Heart left ventricle (tissue), 16 donors: ENCODE measurements at regions not wholly inside any gene's neighbourhood (a gene's known extent, or its start where the extent isn't known, plus 50 kb on each side); places are given as distances from the start of the nearest gene placed in this dataset.
A peak's percentile ranks its signal among the peaks of the same experiment; 100 is the strongest.

Experiments used
- ATAC-seq, 4 donors: fragments of 200-7000 bp; cut with Tn5 transposase; one replicate each; pipeline ENCODE4 v1.9.1; 2020 to 2022; ENCODE audit warnings: moderate library complexity in 4 of 4, mild to moderate bottlenecking in 3 of 4, moderate number of reproducible peaks in 1 of 4
- DNase-seq, 5 donors: peaks; one replicate each; pipeline ENCODE4 v3.0.0-alpha.2; 2020
- H3K27ac ChIP-seq, 12 donors: fragments of 200-600 bp; sonication (generic) in 4 of 12; one replicate each; pipeline versions ENCODE4 v1.5.0 to v1.8.0; 2016 to 2022; ENCODE audit warnings: mild to moderate bottlenecking in 2 of 12
- H3K27me3 ChIP-seq, 9 donors: fragments of 200-600 bp; sonication (generic) in 2 of 9; one replicate each; pipeline versions ENCODE4 v1.5.1 to v1.8.0; 2016 to 2022; ENCODE audit warnings: mild to moderate bottlenecking in 3 of 9
- H3K36me3 ChIP-seq, 9 donors: fragments of 200-600 bp; sonication (generic) in 2 of 9; one replicate each; pipeline versions ENCODE4 v1.5.0 to v1.8.0; 2018 to 2022; ENCODE audit warnings: mild to moderate bottlenecking in 2 of 9
- H3K4me1 ChIP-seq, 12 donors: fragments of 200-600 bp; sonication (generic) in 4 of 12; one replicate each; pipeline versions ENCODE4 v1.5.0 to v1.8.0; 2016 to 2022; ENCODE audit warnings: mild to moderate bottlenecking in 3 of 12
- H3K4me3 ChIP-seq, 12 donors: fragments of 200-600 bp; sonication (generic) in 4 of 12; one replicate each; pipeline versions ENCODE4 v1.5.0 to v1.8.0; 2017 to 2022; ENCODE audit warnings: mild to moderate bottlenecking in 9 of 12, moderate library complexity in 4 of 12
- H3K9me3 ChIP-seq, 12 donors: fragments of 200-600 bp; sonication (generic) in 4 of 12; one replicate each; pipeline versions ENCODE4 v1.5.0 to v1.8.0; 2016 to 2022; ENCODE audit warnings: mild to moderate bottlenecking in 1 of 12
- POLR2A ChIP-seq, 2 donors: fragments of 450-650 bp; IDR thresholded peaks; one replicate each; pipeline ENCODE4 v1.6.1; 2017; ENCODE audit warnings: antibody characterized with exemption in 2 of 2, mild to moderate bottlenecking in 2 of 2, moderate library complexity in 2 of 2
- WGBS, 4 donors: extraction: QIAGEN DNeasy Blood & Tissue Kit in 2 of 4; methylation state at CpG; one replicate each; pipeline versions ENCODE4 v1.1.5 to v1.1.7; 2013 to 2018; 5-methylcytosine and 5-hydroxymethylcytosine counted together
- intact Hi-C, 10 donors: fragments of 100-400 bp; cut with DNase I; formaldehyde crosslinking; loops; one replicate each; pipeline versions ENCODE4 v1.11.1 to v1.14.2; 2022
- TF ChIP-seq, protein P1 (sequence below), 12 donors: fragments of 200-600 bp; sonication (generic) in 4 of 12; IDR thresholded peaks; one replicate each; pipeline versions ENCODE4 v1.5.0 to v1.8.0; 2018 to 2022; ENCODE audit warnings: antibody characterized with exemption in 12 of 12, mild to moderate bottlenecking in 5 of 12
- donor health status: ischemic (EF 13 %, LVEDD 7.1; RV severe dilation, severe dysfunction).
- donor health status: healthy with polysubstance abuse.
- donor health status: DM: no; HTN: yes; CAD: no.
- donor health status: DM: no; HTN: no; CAD: no.
- donor health status: ischemic (EF 25% LVEDD 6.9; RV normal size, moderate dysfunction).
- donor health status: ischemic (EF 25% LVEDD 5.7; RV mildly dilated, moderate dysfunction).
- donor health status: healthy.
- donor health status: DM: yes; HTN: yes; CAD: no.
- donor health status: ischemic (EF 35%, LVEDD 5.7; RV mildly dilated, moderate dysfunction).
- donor health status: nonischemic (EF 11% LVEDD 7.7; RV severe dilation, severe dysfunction).
- donor health status: DM: yes; HTN: yes; CAD: no.
- donor health status: PGD.
- donor health status: ischemic (EF 29% LVEDD 5.4; RV normal size, mild dysfunction).
- donor health status: nonischemic (EF 23%, LVEDD 6.1; RV moderate dilation, normal function).

DNA sequence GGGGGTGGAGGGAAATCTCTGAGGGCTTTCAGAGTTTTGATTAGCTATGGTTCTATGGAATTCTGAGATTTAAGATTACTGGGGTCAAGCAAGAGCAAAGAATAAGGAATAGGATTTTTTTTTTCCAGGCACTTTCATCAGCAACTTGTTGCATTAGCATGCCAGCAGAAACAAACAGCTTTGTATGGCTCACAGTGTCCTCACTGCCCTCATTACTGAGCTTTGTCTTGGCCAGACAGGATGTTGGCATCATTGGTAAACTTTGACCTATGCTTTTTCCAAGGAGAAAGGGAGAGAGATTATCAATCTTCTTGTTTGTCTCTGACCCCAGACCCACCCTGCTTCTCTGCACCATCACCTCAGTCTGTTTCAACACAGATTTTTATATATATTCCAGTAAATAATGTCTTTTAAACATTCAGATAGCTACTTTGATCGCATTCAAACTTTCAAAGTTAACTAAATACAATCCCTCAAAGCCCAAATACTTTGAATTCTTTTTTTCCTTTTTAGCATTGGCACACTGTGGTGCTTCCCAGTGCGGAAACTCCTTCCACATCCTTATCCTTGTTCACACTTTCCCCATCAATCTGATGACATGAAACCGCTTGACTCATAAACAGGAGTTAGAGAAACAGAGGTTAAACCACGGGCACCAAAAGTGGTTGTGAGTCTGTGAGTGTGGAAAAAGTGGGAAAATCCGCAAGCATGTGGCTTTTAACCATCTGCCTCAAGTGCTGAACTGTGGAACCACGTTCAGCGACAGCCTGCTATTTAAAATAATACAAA, 282.2 kb upstream of the FAR2 start:
- Histone ChIP-seq H3K4me3 (no peak overlapping the region), H3K4me1 (no peaks in the 10 kb centered on the region), H3K27me3 (no peaks in the 10 kb centered on the region), H3K36me3 (no peaks in the 10 kb centered on the region), H3K9me3 (no peaks in the 10 kb centered on the region), H3K27ac (peak overlapping the region in 2 of 12 donors; percentile 3 to 5)
- 80 to 82% (median 82%) methylated on average over 7 of the region's 7 CpGs for WGBS, 4 donors
- intact Hi-C loops, result no loop called here
- TF ChIP-seq, protein P1, sequence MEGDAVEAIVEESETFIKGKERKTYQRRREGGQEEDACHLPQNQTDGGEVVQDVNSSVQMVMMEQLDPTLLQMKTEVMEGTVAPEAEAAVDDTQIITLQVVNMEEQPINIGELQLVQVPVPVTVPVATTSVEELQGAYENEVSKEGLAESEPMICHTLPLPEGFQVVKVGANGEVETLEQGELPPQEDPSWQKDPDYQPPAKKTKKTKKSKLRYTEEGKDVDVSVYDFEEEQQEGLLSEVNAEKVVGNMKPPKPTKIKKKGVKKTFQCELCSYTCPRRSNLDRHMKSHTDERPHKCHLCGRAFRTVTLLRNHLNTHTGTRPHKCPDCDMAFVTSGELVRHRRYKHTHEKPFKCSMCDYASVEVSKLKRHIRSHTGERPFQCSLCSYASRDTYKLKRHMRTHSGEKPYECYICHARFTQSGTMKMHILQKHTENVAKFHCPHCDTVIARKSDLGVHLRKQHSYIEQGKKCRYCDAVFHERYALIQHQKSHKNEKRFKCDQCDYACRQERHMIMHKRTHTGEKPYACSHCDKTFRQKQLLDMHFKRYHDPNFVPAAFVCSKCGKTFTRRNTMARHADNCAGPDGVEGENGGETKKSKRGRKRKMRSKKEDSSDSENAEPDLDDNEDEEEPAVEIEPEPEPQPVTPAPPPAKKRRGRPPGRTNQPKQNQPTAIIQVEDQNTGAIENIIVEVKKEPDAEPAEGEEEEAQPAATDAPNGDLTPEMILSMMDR (IDR thresholded peaks at IDR 0.05), result no peak
- DNase-seq (no peak), ATAC-seq (no peak)

DNA sequence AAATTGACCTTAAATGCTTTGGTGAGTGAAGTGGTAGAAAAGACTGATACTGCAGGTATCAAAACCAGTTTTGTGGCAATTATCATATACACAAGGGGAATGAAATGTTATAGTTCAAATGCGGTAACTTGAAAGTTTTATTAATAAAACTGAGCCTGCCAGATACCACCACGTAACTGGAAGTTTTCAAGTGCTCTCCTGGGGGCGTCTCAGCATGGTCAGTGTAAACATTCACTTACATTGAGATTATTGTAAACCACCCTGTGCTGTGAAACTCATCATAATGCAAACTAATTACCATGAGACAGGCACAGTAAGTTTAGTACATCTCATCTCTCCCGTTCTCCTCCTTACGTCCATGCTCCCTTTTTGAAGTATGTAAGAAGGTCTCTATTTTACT, 280.7 kb upstream of the FAR2 start:
- H3K9me3 ChIP-seq, result no peaks in the 10 kb centered on the region
- H3K4me3 ChIP-seq, result no peak overlapping the region
- no peak for DNase-seq
- H3K27me3 ChIP-seq, result no peaks in the 10 kb centered on the region
- peaks cover 0 to 4% (median 0%) of the 10 kb centered on the region in 12 donors for H3K4me1 ChIP-seq
- no peak for ATAC-seq
- H3K36me3 ChIP-seq, result no peaks in the 10 kb centered on the region
- WGBS, 4 donors, result 74 to 80% (median 77%) methylated on average over 5 of the region's 5 CpGs
- H3K27ac ChIP-seq, result no peak overlapping the region
- intact Hi-C loops, result no loop called here
- TF ChIP-seq, protein P1 (IDR thresholded peaks at IDR 0.05), result no peak
- TF ChIP-seq POLR2A (IDR thresholded peaks at IDR 0.05), result no peak

DNA sequence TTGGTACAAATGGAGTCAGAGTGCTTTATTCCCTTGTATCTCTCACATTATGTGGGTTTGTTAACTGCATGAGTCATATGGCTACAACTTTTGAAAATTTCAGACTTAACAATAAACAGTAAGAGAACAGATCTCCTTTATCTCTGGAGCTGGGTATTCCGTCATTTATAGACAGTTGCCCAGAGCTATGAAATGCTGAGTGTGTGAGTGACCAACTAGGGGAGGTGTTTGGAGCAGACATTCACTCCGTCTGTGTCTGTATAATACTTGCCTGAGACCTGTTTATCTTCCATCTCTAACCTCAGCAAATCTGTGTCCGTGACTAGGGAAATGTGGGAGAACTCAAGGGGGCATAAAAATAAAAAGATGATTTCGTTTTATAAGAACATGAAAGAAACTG, 279.9 kb upstream of the FAR2 start:
- H3K27me3 ChIP-seq, result no peaks in the 10 kb centered on the region
- H3K36me3 ChIP-seq, result no peaks in the 10 kb centered on the region
- H3K9me3 ChIP-seq, result no peaks in the 10 kb centered on the region
- intact Hi-C loops, result no loop called here
- 60 to 75% (median 65%) methylated on average over 4 of the region's 4 CpGs for WGBS, 4 donors
- TF ChIP-seq, protein P1 (IDR thresholded peaks at IDR 0.05), result no peak
- TF ChIP-seq POLR2A (IDR thresholded peaks at IDR 0.05), result no peak
- no peak overlapping the region for H3K4me3 ChIP-seq
- H3K4me1 ChIP-seq, result peaks cover 0 to 4% (median 0%) of the 10 kb centered on the region in 12 donors
- no peak overlapping the region for H3K27ac ChIP-seq
- ATAC-seq (peak in 2 of 4 donors; percentile 20 to 47), DNase-seq (no peak)

DNA sequence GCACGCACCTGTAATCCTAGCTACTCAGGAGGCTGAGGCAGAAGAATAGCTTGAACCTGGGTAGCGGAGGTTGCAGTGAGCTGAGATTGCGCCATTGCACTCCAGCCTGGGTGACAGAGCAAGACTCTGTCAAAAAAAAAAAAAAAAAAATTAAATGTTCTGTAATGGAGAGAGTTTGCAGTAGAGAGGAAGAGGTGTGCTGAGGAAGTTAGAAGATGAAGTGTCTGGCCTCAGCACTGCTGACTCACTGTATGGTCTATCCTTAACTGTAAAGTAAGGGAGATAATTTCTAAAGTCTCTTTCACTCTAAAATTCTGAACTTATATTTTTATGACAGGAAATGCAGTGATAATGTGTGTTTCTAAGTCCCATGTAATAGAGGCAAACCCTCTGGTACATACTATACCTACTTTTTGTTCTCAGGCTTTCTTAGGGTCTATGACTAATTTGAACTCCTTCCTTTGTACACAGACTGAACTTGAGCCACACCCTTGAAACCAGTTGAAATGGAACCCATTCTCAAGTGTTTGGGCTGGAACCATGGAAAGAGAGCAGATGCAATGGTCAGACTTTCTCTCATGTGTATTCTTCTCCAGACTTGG, 278.1 kb upstream of the FAR2 start:
- Histone ChIP-seq H3K27me3 (no peaks in the 10 kb centered on the region), H3K4me1 (peaks cover 0 to 4% (median 0%) of the 10 kb centered on the region in 12 donors), H3K36me3 (no peaks in the 10 kb centered on the region), H3K4me3 (no peak overlapping the region), H3K27ac (no peak overlapping the region), H3K9me3 (no peaks in the 10 kb centered on the region)
- TF ChIP-seq POLR2A (IDR thresholded peaks at IDR 0.05), result no peak
- TF ChIP-seq, protein P1 (IDR thresholded peaks at IDR 0.05), result no peak
- WGBS, 4 donors, result 46 to 75% (median 63%) methylated on average over 3 of the region's 3 CpGs
- peak in 2 of 4 donors; percentile 24 to 32 for ATAC-seq
- no peak for DNase-seq
- intact Hi-C loops, result loop anchor here in 9 of 10 donors (5.0 to 10.0 kb wide), 8 partner anchors 126 to 1139 kb away; partner anchors contain the start of gene PTHLH (in 2 of the 9)
